K562 (cell line): ENCODE measurements at regions not wholly inside any gene's neighbourhood (a gene's known extent, or its start where the extent isn't known, plus 50 kb on each side); places are given as distances from the start of the nearest gene placed in this dataset.

ENCODE experiments used
- ATAC-seq: fragments of 200-7000 bp; cut with Tn5 transposase; 3 replicates; pipeline ENCODE4 v1.9.1; 2020; ENCODE audit warnings: moderate library complexity
- BruUV-seq: library from RNA; stranded (reverse); fragments of 400-500 nt; replicated peaks from 2 replicates; lab custom pipeline; 2021; lab: Mats Ljungman, UMichigan
- CTCF ChIA-PET: fragments of 300-600 bp; formaldehyde crosslinking; extraction: SDS; loops from one replicate; lab custom pipeline; 2021; ENCODE audit warnings: low intra/inter-chr PET ratio; lab: Yijun Ruan, JAX
- POLR2A ChIA-PET: fragments of 300-600, 350-650 bp; sonication (Branson Sonifier 250); formaldehyde crosslinking; extraction: SDS; loops from one replicate; lab custom pipeline; 2021; ENCODE audit warnings: antibody characterized with exemption, inconsistent platforms; lab: Yijun Ruan, JAX
- DNase-seq, 4 experiments: peaks; one replicate each; pipeline versions ENCODE4 v3.0.0 to v3.0.0-alpha.2; 2011 to 2018; ENCODE audit warnings: low spot score in 3 of 4, mixed read lengths in 3 of 4; ENCODE audit errors: extremely low read depth in 1 of 4
- FAIRE-seq: peaks from 2 replicates; lab custom pipeline; 2011; peaks lifted over from hg19 to GRCh38; lab: Jason Lieb, UNC
- H2AFZ ChIP-seq: 2 replicates; pipeline ENCODE4 v1.6.0; 2011; ENCODE audit warnings: low read depth, low read length, control low read depth, inconsistent platforms
- H3K27ac ChIP-seq: fragments of 200-600 bp; 3 replicates; pipeline ENCODE4 v1.8.0; 2011; ENCODE audit warnings: low read depth, mild to moderate bottlenecking, control low read depth, inconsistent platforms, low read length, moderate library complexity, mixed read lengths; ENCODE audit errors: extremely low read depth
- H3K27me3 ChIP-seq, 2 experiments: fragments of 300-600 bp in 1 of 2; 2 replicates in 1 of 2; 3 replicates in 1 of 2; pipeline versions ENCODE4 v1.6.0 to v1.8.0; 2011; ENCODE audit warnings: inconsistent platforms in 2 of 2, low read length in 2 of 2, mild to moderate bottlenecking in 1 of 2, mixed read lengths in 1 of 2, moderate library complexity in 1 of 2; ENCODE audit not compliant: control insufficient read depth in 2 of 2, insufficient read depth in 2 of 2
- H3K36me3 ChIP-seq: fragments of 300-600 bp; 3 replicates; pipeline ENCODE4 v1.8.0; 2011; ENCODE audit warnings: mild to moderate bottlenecking, low read length, inconsistent platforms; ENCODE audit not compliant: control insufficient read depth, insufficient read depth
- H3K4me1 ChIP-seq, 2 experiments: fragments of 200-600 bp in 1 of 2; replicated peaks in 1 of 2; 2 replicates in 1 of 2; 3 replicates in 1 of 2; pipeline versions ENCODE4 v1.5.1 to v1.8.0; 2011; ENCODE audit warnings: inconsistent platforms in 2 of 2, low read length in 2 of 2, mild to moderate bottlenecking in 1 of 2, mixed read lengths in 1 of 2, moderate library complexity in 1 of 2; ENCODE audit not compliant: control insufficient read depth in 2 of 2, insufficient read depth in 2 of 2
- H3K4me2 ChIP-seq: 2 replicates; pipeline ENCODE4 v1.6.1; 2011; ENCODE audit warnings: low read length, control low read depth, inconsistent platforms, mixed read lengths; ENCODE audit not compliant: insufficient read depth
- H3K4me3 ChIP-seq: fragments of 200-600 bp; sonication (generic), shearing (Covaris generic); 2 replicates; pipeline ENCODE4 v1.5.1; 2016; ENCODE audit warnings: control low read depth, inconsistent platforms
- H3K79me2 ChIP-seq: fragments of 200-600 bp; 3 replicates; pipeline ENCODE4 v1.8.0; 2011; ENCODE audit warnings: low read length, inconsistent platforms; ENCODE audit not compliant: control insufficient read depth, insufficient read depth
- H3K9ac ChIP-seq, 2 experiments: 2 replicates each; pipeline versions ENCODE4 v1.6.0 to v1.6.1; 2011; ENCODE audit warnings: low read depth in 2 of 2, low read length in 2 of 2, control low read depth in 1 of 2, inconsistent platforms in 1 of 2, mild to moderate bottlenecking in 1 of 2, mixed read lengths in 1 of 2; ENCODE audit not compliant: insufficient read depth in 1 of 2
- H3K9me1 ChIP-seq: one replicate; pipeline ENCODE4 v1.6.0; 2011; ENCODE audit warnings: inconsistent platforms, mild to moderate bottlenecking, low read length, moderate library complexity; ENCODE audit not compliant: control insufficient read depth, insufficient read depth
- H3K9me3 ChIP-seq: replicated peaks from 2 replicates; pipeline ENCODE4 v1.5.1; 2011; ENCODE audit warnings: low read depth, low read length, inconsistent platforms; ENCODE audit not compliant: control insufficient read depth, insufficient read depth
- H4K20me1 ChIP-seq: replicated peaks from 2 replicates; pipeline ENCODE4 v1.6.1; 2011; ENCODE audit warnings: low read length, inconsistent platforms, mixed read lengths; ENCODE audit not compliant: control insufficient read depth, insufficient read depth
- BACH1 ChIP-seq: fragments of 200-800 bp; sonication (Bioruptor generic); IDR thresholded peaks from 2 replicates; pipeline ENCODE4 v1.6.1; 2016; ENCODE audit warnings: missing genetic modification characterization, missing compliant biosample characterization
- DPF2 ChIP-seq: fragments of 450-650 bp; IDR thresholded peaks from 2 replicates; pipeline ENCODE4 v1.6.1; 2016
- ERF ChIP-seq: fragments of 450-650 bp; formaldehyde crosslinking; IDR thresholded peaks from 2 replicates; pipeline ENCODE4 v1.4.0; 2020; ENCODE audit warnings: mild to moderate bottlenecking, mixed read lengths
- FOXM1 ChIP-seq, 2 experiments: fragments of 450-650 bp in 1 of 2; sonication (generic) in 1 of 2; formaldehyde crosslinking in 1 of 2; IDR thresholded peaks; 2 replicates each; pipeline versions ENCODE4 v1.6.1 to v1.9.0; 2017 to 2022; ENCODE audit warnings: low read depth in 2 of 2, mild to moderate bottlenecking in 2 of 2, missing genetic modification reagents in 1 of 2, moderate library complexity in 1 of 2
- MEIS2 ChIP-seq: fragments of 450-650 bp; IDR thresholded peaks from 2 replicates; pipeline ENCODE4 v1.6.1; 2014; ENCODE audit warnings: mild to moderate bottlenecking; ENCODE audit not compliant: partially characterized antibody
- MTA1 ChIP-seq: fragments of 450-650 bp; IDR thresholded peaks from 2 replicates; pipeline ENCODE4 v1.6.1; 2017; ENCODE audit warnings: borderline replicate concordance
- NELFE ChIP-seq: IDR thresholded peaks from 2 replicates; pipeline ENCODE4 v1.6.1; 2011; ENCODE audit warnings: mild to moderate bottlenecking; ENCODE audit not compliant: insufficient read depth, insufficient read length
- NFIX ChIP-seq: fragments of 250-450 bp; sonication (Bioruptor Pico); IDR thresholded peaks from 2 replicates; pipeline ENCODE4 v1.4.0; 2020; ENCODE audit warnings: low read depth, mild to moderate bottlenecking, moderate library complexity
- STAT5B ChIP-seq: fragments of 250-450 bp; sonication (Bioruptor Pico); IDR thresholded peaks from 2 replicates; pipeline ENCODE4 v1.8.0; 2021; ENCODE audit warnings: mild to moderate bottlenecking, inconsistent platforms
- TOE1 ChIP-seq, 2 experiments: fragments of 450-650 bp in 1 of 2; sonication (generic) in 1 of 2; formaldehyde crosslinking in 1 of 2; IDR thresholded peaks; 2 replicates each; pipeline versions ENCODE4 v1.7.1 to v1.8.0; 2016 to 2022; ENCODE audit warnings: borderline replicate concordance in 2 of 2, mild to moderate bottlenecking in 2 of 2, antibody characterized with exemption in 1 of 2, inconsistent platforms in 1 of 2, low read depth in 1 of 2, missing genetic modification reagents in 1 of 2, moderate library complexity in 1 of 2
- TRIM25 ChIP-seq: fragments of 450-650 bp; IDR thresholded peaks from 2 replicates; pipeline ENCODE4 v1.7.0; 2016; ENCODE audit warnings: borderline replicate concordance
- ZNF75A ChIP-seq: fragments of 450-650 bp; formaldehyde crosslinking; IDR thresholded peaks from 2 replicates; pipeline ENCODE4 v1.4.0; 2020; ENCODE audit warnings: mild to moderate bottlenecking
- ZNF780A ChIP-seq: fragments of 250-450 bp; sonication (Bioruptor Pico); IDR thresholded peaks from 2 replicates; pipeline ENCODE4 v1.5.0; 2021; ENCODE audit warnings: mild to moderate bottlenecking
- WGBS: fragments of 100-300 bp; shearing (Covaris generic); methylation state at CpG from one replicate; pipeline ENCODE4 v1.1.6; 2016; ENCODE audit warnings: low coverage, mixed read lengths; ENCODE audit not compliant: insufficient coverage; ENCODE audit errors: missing lambda C conversion rate; 5-methylcytosine and 5-hydroxymethylcytosine counted together
- in situ Hi-C: fragments of 300-500 bp; cut with MboI; formaldehyde crosslinking; loops from 4 replicates; pipeline ENCODE4 v1.15.0; 2018; ENCODE audit warnings: inconsistent platforms, mixed read lengths
- intact Hi-C: fragments of 100-400 bp; cut with micrococcal nuclease; formaldehyde crosslinking; loops from 2 replicates; pipeline ENCODE4 v1.14.2; 2022
- TF ChIP-seq, protein P1 (sequence below): IDR thresholded peaks from 2 replicates; pipeline ENCODE4 v1.6.1; 2012; ENCODE audit warnings: low read depth, low read length, improper control_type of control experiment, borderline replicate concordance

GRCh38 chr2:150938527-150938926, 323.1 kb downstream of the RBM43 start (continued):
- TF ChIP-seq, protein P1, sequence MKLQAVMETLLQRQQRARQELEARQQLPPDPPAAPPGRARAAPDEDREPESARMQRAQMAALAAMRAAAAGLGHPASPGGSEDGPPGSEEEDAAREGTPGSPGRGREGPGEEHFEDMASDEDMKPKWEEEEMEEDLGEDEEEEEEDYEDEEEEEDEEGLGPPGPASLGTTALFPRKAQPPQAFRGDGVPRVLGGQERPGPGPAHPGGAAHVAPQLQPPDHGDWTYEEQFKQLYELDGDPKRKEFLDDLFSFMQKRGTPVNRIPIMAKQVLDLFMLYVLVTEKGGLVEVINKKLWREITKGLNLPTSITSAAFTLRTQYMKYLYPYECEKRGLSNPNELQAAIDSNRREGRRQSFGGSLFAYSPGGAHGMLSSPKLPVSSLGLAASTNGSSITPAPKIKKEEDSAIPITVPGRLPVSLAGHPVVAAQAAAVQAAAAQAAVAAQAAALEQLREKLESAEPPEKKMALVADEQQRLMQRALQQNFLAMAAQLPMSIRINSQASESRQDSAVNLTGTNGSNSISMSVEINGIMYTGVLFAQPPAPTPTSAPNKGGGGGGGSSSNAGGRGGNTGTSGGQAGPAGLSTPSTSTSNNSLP, result no peak
- TF ChIP-seq STAT5B (CRISPR knock-in tag) (no peak), NELFE (no peak), NFIX (CRISPR knock-in tag) (no peak)
- TF ChIP-seq, all 486 proteins: peak for 0

DNA sequence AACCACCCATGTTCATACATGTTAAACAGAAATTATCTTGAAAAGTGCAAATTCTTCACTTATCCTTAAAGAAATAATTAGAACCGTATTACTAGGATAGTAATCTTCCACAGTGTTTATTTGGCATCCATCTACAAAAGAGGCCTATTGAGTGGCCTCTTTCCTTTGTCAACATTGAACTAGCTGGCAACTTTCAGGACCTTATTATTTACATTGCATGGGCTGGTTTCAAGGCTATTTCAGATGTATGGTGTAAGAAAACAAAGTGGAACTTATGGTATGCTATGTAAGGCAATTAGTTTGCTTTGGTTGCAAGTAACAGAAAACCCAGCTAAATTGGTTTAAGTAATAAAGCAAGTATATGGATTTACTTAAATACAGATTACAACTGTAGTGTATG, 324.6 kb downstream of the RBM43 start:
- intact Hi-C loops (no loop called here), in situ Hi-C loops (no loop called here)
- Histone ChIP-seq H3K4me2 (no peak overlapping the region), H3K9ac (no peak overlapping the region), H3K36me3 (no peaks in the 10 kb centered on the region), H3K9me1 (no peaks in the 10 kb centered on the region), H3K27ac (no peak overlapping the region), H3K4me1 (no peaks in the 10 kb centered on the region), H3K79me2 (no peaks in the 10 kb centered on the region), H3K27me3 (no peaks in the 10 kb centered on the region), H4K20me1 (no peaks in the 10 kb centered on the region), H3K4me3 (no peak overlapping the region), H2AFZ (no peak overlapping the region), H3K9me3 (no peaks in the 10 kb centered on the region; the same call in 1 of the 2 replicates)
- ATAC-seq (no peak), FAIRE-seq (no peak), DNase-seq (no peak)
- POLR2A ChIA-PET, result no interaction called here
- BruUV-seq, result no TSS peak
- no peak for TF ChIP-seq MEIS2
- no peak for TF ChIP-seq DPF2
- no peak for TF ChIP-seq ZNF75A (CRISPR knock-in tag)
- no peak for TF ChIP-seq MTA1
- TF ChIP-seq TRIM25, result no peak
- no peak for TF ChIP-seq FOXM1 (IDR thresholded peaks at IDR 0.05; ENCODE audit: low read depth)
- TF ChIP-seq FOXM1 (CRISPR knock-in tag; IDR thresholded peaks at IDR 0.05; ENCODE audit: low read depth), result no peak
- no peak for TF ChIP-seq ERF (CRISPR knock-in tag)
- no peak for TF ChIP-seq TOE1 (IDR thresholded peaks at IDR 0.05; ENCODE audit: borderline replicate concordance)
- TF ChIP-seq TOE1 (CRISPR knock-in tag; IDR thresholded peaks at IDR 0.05; ENCODE audit: borderline replicate concordance, low read depth), result no peak
- no peak for TF ChIP-seq ZNF780A (CRISPR knock-in tag)
- no peak for TF ChIP-seq BACH1 (tag)
- WGBS, result 0% methylated on average over 1 of the region's 1 CpG
- CTCF ChIA-PET, result no interaction called here
